Kidney capillary endothelial cell (primary cell): ENCODE measurements at regions not wholly inside any gene's neighbourhood (a gene's known extent, or its start where the extent isn't known, plus 50 kb on each side); places are given as distances from the start of the nearest gene placed in this dataset.

Source experiments
- DNase-seq: peaks from one replicate; pipeline ENCODE4 v3.0.0-alpha.2; 2018; ENCODE audit warnings: low spot score

GRCh38 chr19:34305221-34306083, 51.1 kb downstream of the GARRE1 start:
- no peak for DNase-seq

GRCh38 chr19:34306213-34306661, 51.9 kb downstream of the GARRE1 start:
- no peak for DNase-seq

- no peak for DNase-seq
Measured at GRCh38 chr19:34306824-34307223, 52.5 kb downstream of the GARRE1 start.

- no peak for DNase-seq
Measured at GRCh38 chr19:34308381-34309367, 54.3 kb downstream of the GARRE1 start.

- DNase-seq = no peak
Measured at GRCh38 chr19:34309368-34310138, 55.2 kb downstream of the GARRE1 start.

GRCh38 chr19:34310494-34310981, 54.5 kb upstream of the GPI start:
- no peak for DNase-seq

- DNase-seq = peak; percentile 98
Measured at GRCh38 chr19:34313188-34313587, 51.8 kb upstream of the GPI start.

GRCh38 chr19:34314437-34315313, 50.3 kb upstream of the GPI start:
- DNase-seq = no peak
